ENCODE measurements at regions not wholly inside any gene's neighbourhood (a gene's known extent, or its start where the extent isn't known, plus 50 kb on each side); places are given as distances from the start of the nearest gene placed in this dataset.

GRCh38 chr17:70956726-70957125, 787.4 kb downstream of the KCNJ2 start:
- H3K27me3 ChIP-seq (ENCODE audit: low read depth), result no peaks in the 10 kb centered on the region
- no peak overlapping the region for H3K4me3 ChIP-seq
- H3K27ac ChIP-seq, result no peak overlapping the region
- H3K4me1 ChIP-seq, result no peaks in the 10 kb centered on the region
- no peak for TF ChIP-seq CTCF (IDR thresholded peaks at IDR 0.05)
- peaks cover 3% of the 10 kb centered on the region for H3K9me3 ChIP-seq
- ATAC-seq, result no peak
- DNase-seq, result no peak
- no peaks in the 10 kb centered on the region for H3K36me3 ChIP-seq
- intact Hi-C loops (cut with DNase I), result no loop called here

- ATAC-seq (no peak), DNase-seq (no peak)
- no peaks in the 10 kb centered on the region for H3K4me1 ChIP-seq
- no peaks in the 10 kb centered on the region for H3K36me3 ChIP-seq
- no peak overlapping the region for H3K4me3 ChIP-seq
- no peaks in the 10 kb centered on the region for H3K27me3 ChIP-seq (ENCODE audit: low read depth)
- H3K9me3 ChIP-seq, result peaks cover 7% of the 10 kb centered on the region
- H3K27ac ChIP-seq, result no peak overlapping the region
- intact Hi-C loops (cut with DNase I), result no loop called here
- no peak for TF ChIP-seq CTCF (IDR thresholded peaks at IDR 0.05)
Measured at GRCh38 chr17:70961341-70961740, 792.0 kb downstream of the KCNJ2 start.

- DNase-seq (no peak), ATAC-seq (no peak)
- intact Hi-C loops (cut with DNase I), result no loop called here
- no peaks in the 10 kb centered on the region for H3K27me3 ChIP-seq (ENCODE audit: low read depth)
- no peak overlapping the region for H3K4me3 ChIP-seq
- H3K36me3 ChIP-seq, result no peaks in the 10 kb centered on the region
- no peaks in the 10 kb centered on the region for H3K4me1 ChIP-seq
- H3K27ac ChIP-seq, result no peak overlapping the region
- peaks cover 12% of the 10 kb centered on the region for H3K9me3 ChIP-seq
- no peak for TF ChIP-seq CTCF (IDR thresholded peaks at IDR 0.05)
Measured at GRCh38 chr17:70968302-70968701, 799.0 kb downstream of the KCNJ2 start.

- TF ChIP-seq CTCF (IDR thresholded peaks at IDR 0.05), result no peak
- no peak for ATAC-seq
- Histone ChIP-seq H3K27ac (no peak overlapping the region), H3K36me3 (no peaks in the 10 kb centered on the region), H3K9me3 (peaks cover 12% of the 10 kb centered on the region), H3K4me1 (no peaks in the 10 kb centered on the region), H3K27me3 (ENCODE audit: low read depth) (no peaks in the 10 kb centered on the region), H3K4me3 (no peak overlapping the region)
- no peak for DNase-seq
- intact Hi-C loops (cut with DNase I), result no loop called here
Measured at GRCh38 chr17:70969521-70970034, 800.2 kb downstream of the KCNJ2 start.

- no peaks in the 10 kb centered on the region for H3K4me1 ChIP-seq
- no peak overlapping the region for H3K4me3 ChIP-seq
- no peak for ATAC-seq
- H3K27me3 ChIP-seq (ENCODE audit: low read depth), result no peaks in the 10 kb centered on the region
- no peak for DNase-seq
- no peaks in the 10 kb centered on the region for H3K36me3 ChIP-seq
- H3K27ac ChIP-seq, result no peak overlapping the region
- no peak for TF ChIP-seq CTCF (IDR thresholded peaks at IDR 0.05)
- H3K9me3 ChIP-seq, result no peaks in the 10 kb centered on the region
- intact Hi-C loops (cut with DNase I), result no loop called here
Measured at GRCh38 chr17:70976447-70976846, 807.1 kb downstream of the KCNJ2 start.

- Histone ChIP-seq H3K27ac (no peak overlapping the region), H3K36me3 (no peaks in the 10 kb centered on the region), H3K9me3 (peaks cover 9% of the 10 kb centered on the region), H3K4me3 (no peak overlapping the region), H3K27me3 (ENCODE audit: low read depth) (no peaks in the 10 kb centered on the region), H3K4me1 (no peaks in the 10 kb centered on the region)
- no peak for ATAC-seq
- intact Hi-C loops (cut with DNase I), result no loop called here
- no peak for DNase-seq
- TF ChIP-seq CTCF (IDR thresholded peaks at IDR 0.05), result no peak
Measured at GRCh38 chr17:70984873-70985272, 815.5 kb downstream of the KCNJ2 start.

All from lower lobe of right lung (tissue), 2 donors.